Upper lobe of right lung (tissue), 1 donor: ENCODE measurements at regions not wholly inside any gene's neighbourhood (a gene's known extent, or its start where the extent isn't known, plus 50 kb on each side); places are given as distances from the start of the nearest gene placed in this dataset.

ENCODE experiments used
- ATAC-seq: fragments of 200-7000 bp; cut with Tn5 transposase; one replicate; pipeline ENCODE4 v1.9.1; 2020; ENCODE audit warnings: mild to moderate bottlenecking, moderate library complexity
- DNase-seq: peaks from one replicate; pipeline ENCODE4 v3.0.0-alpha.2; 2020
- H3K27ac ChIP-seq: fragments of 200-600 bp; one replicate; pipeline ENCODE4 v1.8.0; 2022
- H3K27me3 ChIP-seq: fragments of 200-600 bp; one replicate; pipeline ENCODE4 v1.8.0; 2022; ENCODE audit warnings: mild to moderate bottlenecking
- H3K36me3 ChIP-seq: fragments of 200-600 bp; one replicate; pipeline ENCODE4 v1.8.0; 2022
- H3K4me1 ChIP-seq: fragments of 200-600 bp; one replicate; pipeline ENCODE4 v1.8.0; 2022
- H3K4me3 ChIP-seq: fragments of 200-600 bp; one replicate; pipeline ENCODE4 v1.8.0; 2022; ENCODE audit warnings: mild to moderate bottlenecking
- H3K9me3 ChIP-seq: fragments of 200-600 bp; one replicate; pipeline ENCODE4 v1.8.0; 2022
- CTCF ChIP-seq: fragments of 200-600 bp; IDR thresholded peaks from one replicate; pipeline ENCODE4 v1.8.0; 2022; ENCODE audit warnings: antibody characterized with exemption
- intact Hi-C: fragments of 100-400 bp; cut with DNase I; formaldehyde crosslinking; loops from one replicate; pipeline ENCODE4 v1.11.0; 2022
- donor health status: DM: no; HTN: yes; CAD: no; lungs with severe emphysema.

GRCh38 chr5:71794061-71794695 lies 75.1 kb downstream of the CARTPT start:
- no peaks in the 10 kb centered on the region for H3K9me3 ChIP-seq
- H3K36me3 ChIP-seq = no peaks in the 10 kb centered on the region
- intact Hi-C loops = no loop called here
- DNase-seq (no peak), ATAC-seq (no peak)
- no peak overlapping the region for H3K4me3 ChIP-seq
- H3K4me1 ChIP-seq = no peaks in the 10 kb centered on the region
- H3K27me3 ChIP-seq = no peaks in the 10 kb centered on the region
- TF ChIP-seq CTCF = no peak
- no peak overlapping the region for H3K27ac ChIP-seq

- Histone ChIP-seq H3K27ac (no peak overlapping the region), H3K9me3 (no peaks in the 10 kb centered on the region), H3K27me3 (no peaks in the 10 kb centered on the region), H3K4me1 (no peaks in the 10 kb centered on the region), H3K36me3 (no peaks in the 10 kb centered on the region), H3K4me3 (no peak overlapping the region)
- DNase-seq (no peak), ATAC-seq (no peak)
- TF ChIP-seq CTCF = no peak
- intact Hi-C loops = no loop called here
Measured at GRCh38 chr5:71802673-71803072, 83.6 kb downstream of the CARTPT start.

GRCh38 chr5:71806711-71807110 lies 87.6 kb downstream of the CARTPT start:
- ATAC-seq = no peak
- no peaks in the 10 kb centered on the region for H3K9me3 ChIP-seq
- no peak for TF ChIP-seq CTCF
- DNase-seq = no peak
- intact Hi-C loops = no loop called here
- no peak overlapping the region for H3K4me3 ChIP-seq
- no peaks in the 10 kb centered on the region for H3K36me3 ChIP-seq
- no peak overlapping the region for H3K27ac ChIP-seq
- no peaks in the 10 kb centered on the region for H3K4me1 ChIP-seq
- H3K27me3 ChIP-seq = no peaks in the 10 kb centered on the region

GRCh38 chr5:71807909-71808308 lies 88.8 kb downstream of the CARTPT start:
- Histone ChIP-seq H3K27ac (no peak overlapping the region), H3K4me1 (no peaks in the 10 kb centered on the region)

GRCh38 chr5:71809446-71809845 lies 90.4 kb downstream of the CARTPT start:
- TF ChIP-seq CTCF = no peak
- H3K9me3 ChIP-seq = no peaks in the 10 kb centered on the region
- no peaks in the 10 kb centered on the region for H3K27me3 ChIP-seq
- DNase-seq = no peak
- H3K27ac ChIP-seq = no peak overlapping the region
- H3K4me1 ChIP-seq = no peaks in the 10 kb centered on the region
- H3K4me3 ChIP-seq = no peak overlapping the region
- intact Hi-C loops = no loop called here
- no peaks in the 10 kb centered on the region for H3K36me3 ChIP-seq
- ATAC-seq = no peak

More at GRCh38 chr5:71807909-71808308, 88.8 kb downstream of the CARTPT start:
- TF ChIP-seq CTCF = no peak
- no peaks in the 10 kb centered on the region for H3K36me3 ChIP-seq
- no peaks in the 10 kb centered on the region for H3K9me3 ChIP-seq
- intact Hi-C loops = no loop called here
- no peak overlapping the region for H3K4me3 ChIP-seq
- no peak for ATAC-seq
- H3K27me3 ChIP-seq = no peaks in the 10 kb centered on the region
- no peak for DNase-seq

- H3K4me3 ChIP-seq = no peak overlapping the region
- intact Hi-C loops = no loop called here
Measured at GRCh38 chr5:71810023-71810422, 90.9 kb downstream of the CARTPT start.

More at GRCh38 chr5:71810023-71810422, 90.9 kb downstream of the CARTPT start:
- Histone ChIP-seq H3K27ac (no peak overlapping the region), H3K4me1 (no peaks in the 10 kb centered on the region), H3K27me3 (no peaks in the 10 kb centered on the region), H3K9me3 (no peaks in the 10 kb centered on the region), H3K36me3 (no peaks in the 10 kb centered on the region)
- no peak for DNase-seq
- no peak for TF ChIP-seq CTCF
- ATAC-seq = no peak
